Retinal pigment epithelial cell (primary cell): ENCODE measurements at regions not wholly inside any gene's neighbourhood (a gene's known extent, or its start where the extent isn't known, plus 50 kb on each side); places are given as distances from the start of the nearest gene placed in this dataset.

ENCODE experiments used
- DNase-seq: peaks from one replicate; pipeline ENCODE4 v3.0.0-alpha.2; 2010; ENCODE audit warnings: low read depth
- H3K4me3 ChIP-seq: 2 replicates; pipeline ENCODE4 v1.5.1; 2011; ENCODE audit warnings: mild to moderate bottlenecking, low read length, control low read depth, moderate library complexity
- TF ChIP-seq, protein P1 (sequence below): conservative IDR thresholded peaks from 2 replicates; pipeline ENCODE4 v1.5.1; 2011; ENCODE audit warnings: low read depth, low read length, control low read depth, inconsistent platforms

DNA sequence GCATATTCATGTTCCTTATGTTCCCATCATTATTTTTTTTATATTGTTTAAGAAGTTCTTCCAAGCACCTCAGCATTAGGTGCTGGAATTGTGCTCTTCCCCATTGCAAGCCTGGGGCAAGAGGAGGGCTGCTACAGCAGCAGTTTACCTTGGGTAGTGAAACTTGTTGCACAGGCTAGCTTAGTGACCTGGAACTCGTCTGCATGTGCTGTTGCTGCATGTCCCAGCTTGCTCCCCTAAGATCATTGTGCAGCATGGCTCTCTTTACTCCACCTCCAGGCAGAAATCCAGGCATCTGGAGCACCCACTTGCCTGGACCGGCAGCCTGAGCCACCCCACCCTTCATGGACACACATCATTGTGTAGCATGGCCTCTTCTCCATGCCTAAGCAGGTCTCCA is 776.0 kb downstream of the GLUD2 start:
- DNase-seq = no peak

GRCh38 chrX:121831601-121832000 is 784.2 kb downstream of the GLUD2 start:
- no peak for DNase-seq
- TF ChIP-seq, protein P1, sequence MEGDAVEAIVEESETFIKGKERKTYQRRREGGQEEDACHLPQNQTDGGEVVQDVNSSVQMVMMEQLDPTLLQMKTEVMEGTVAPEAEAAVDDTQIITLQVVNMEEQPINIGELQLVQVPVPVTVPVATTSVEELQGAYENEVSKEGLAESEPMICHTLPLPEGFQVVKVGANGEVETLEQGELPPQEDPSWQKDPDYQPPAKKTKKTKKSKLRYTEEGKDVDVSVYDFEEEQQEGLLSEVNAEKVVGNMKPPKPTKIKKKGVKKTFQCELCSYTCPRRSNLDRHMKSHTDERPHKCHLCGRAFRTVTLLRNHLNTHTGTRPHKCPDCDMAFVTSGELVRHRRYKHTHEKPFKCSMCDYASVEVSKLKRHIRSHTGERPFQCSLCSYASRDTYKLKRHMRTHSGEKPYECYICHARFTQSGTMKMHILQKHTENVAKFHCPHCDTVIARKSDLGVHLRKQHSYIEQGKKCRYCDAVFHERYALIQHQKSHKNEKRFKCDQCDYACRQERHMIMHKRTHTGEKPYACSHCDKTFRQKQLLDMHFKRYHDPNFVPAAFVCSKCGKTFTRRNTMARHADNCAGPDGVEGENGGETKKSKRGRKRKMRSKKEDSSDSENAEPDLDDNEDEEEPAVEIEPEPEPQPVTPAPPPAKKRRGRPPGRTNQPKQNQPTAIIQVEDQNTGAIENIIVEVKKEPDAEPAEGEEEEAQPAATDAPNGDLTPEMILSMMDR = no peak
- no peak overlapping the region for H3K4me3 ChIP-seq

More for the DNA sequence above, 776.0 kb downstream of the GLUD2 start:
- TF ChIP-seq, protein P1 = no peak
- H3K4me3 ChIP-seq = no peak overlapping the region

DNA sequence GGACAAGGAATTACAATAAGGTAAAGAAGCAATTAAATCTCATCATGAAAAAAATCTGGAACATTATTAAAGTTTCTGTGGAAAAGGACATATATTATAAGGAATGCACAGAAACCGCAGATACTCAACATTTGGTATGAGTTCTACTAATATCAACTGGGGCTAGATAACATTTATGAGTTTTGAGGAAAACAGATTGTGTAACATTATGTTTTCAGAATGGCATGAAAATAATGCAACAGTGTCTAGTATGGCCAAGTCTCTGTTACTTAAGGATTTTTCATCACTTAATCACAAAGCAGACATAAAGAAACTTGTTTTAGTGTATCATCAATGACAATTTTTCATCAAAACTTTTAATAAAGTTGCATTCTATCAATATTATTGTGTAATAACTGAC is 785.0 kb downstream of the GLUD2 start:
- TF ChIP-seq, protein P1 = no peak
- no peak overlapping the region for H3K4me3 ChIP-seq

GRCh38 chrX:121836000-121836399 is 788.6 kb downstream of the GLUD2 start:
- TF ChIP-seq, protein P1 = no peak
- no peak for DNase-seq
- H3K4me3 ChIP-seq = no peak overlapping the region

More for the DNA sequence above, 785.0 kb downstream of the GLUD2 start:
- no peak for DNase-seq

- H3K4me3 ChIP-seq = no peak overlapping the region
- TF ChIP-seq, protein P1 = no peak
These were observed 803.6 kb downstream of the GLUD2 start for GRCh38 chrX:121851033-121851432.

DNA sequence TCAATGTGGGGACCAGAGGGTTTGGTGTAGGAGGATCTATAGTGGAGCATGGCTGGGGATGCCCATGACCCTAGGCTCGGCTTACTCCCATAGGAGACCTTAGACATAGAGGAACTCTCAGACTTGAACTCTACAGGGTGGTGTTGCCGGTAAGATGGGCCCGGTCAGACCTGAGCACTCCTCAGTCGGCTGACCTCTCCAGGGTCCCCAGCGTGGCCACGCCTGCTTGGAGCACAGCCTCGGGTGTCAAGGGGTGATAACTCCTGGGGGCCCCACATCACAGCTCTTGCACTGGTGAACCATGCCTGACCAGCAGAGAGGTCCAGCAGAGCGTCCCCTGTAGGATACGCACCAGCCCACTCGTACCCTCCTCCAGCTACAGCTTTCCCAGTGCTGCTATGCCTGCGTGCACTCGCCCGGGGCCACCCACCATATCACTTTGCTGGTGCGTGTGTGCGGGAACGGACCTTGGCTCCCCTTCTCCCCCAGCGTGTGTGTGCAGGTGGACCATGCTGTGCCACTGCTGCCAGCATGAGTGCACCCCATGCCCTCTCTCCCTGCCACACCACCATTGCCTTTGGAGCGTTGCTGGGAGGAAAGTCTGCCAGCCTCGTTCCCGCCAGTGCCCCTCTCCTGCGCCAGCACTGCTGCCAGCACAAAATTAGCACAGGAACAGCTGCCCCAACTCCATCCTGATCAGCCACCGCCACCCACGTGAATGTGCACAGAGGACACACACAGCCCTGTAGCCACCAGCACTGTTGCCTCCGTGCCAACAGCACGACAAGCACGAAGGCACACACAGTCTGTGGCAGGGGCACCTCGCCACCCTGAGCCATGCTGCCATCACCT is 806.6 kb downstream of the GLUD2 start:
- DNase-seq = no peak
- no peak overlapping the region for H3K4me3 ChIP-seq
- TF ChIP-seq, protein P1 = no peak

More at GRCh38 chrX:121851033-121851432, 803.6 kb downstream of the GLUD2 start:
- DNase-seq = peak; percentile 18

- DNase-seq = no peak
- TF ChIP-seq, protein P1 = no peak
- H3K4me3 ChIP-seq = no peak overlapping the region
These were observed 807.2 kb downstream of the GLUD2 start for GRCh38 chrX:121854614-121854911.
